HG03354 (cell line): ENCODE measurements at regions not wholly inside any gene's neighbourhood (a gene's known extent, or its start where the extent isn't known, plus 50 kb on each side); places are given as distances from the start of the nearest gene placed in this dataset.
"Not testable (repeated sequence)": the region's sequence is repeated elsewhere in the genome, so short reads cannot be mapped to it uniquely, and the experiment has no call there.

ENCODE experiments used
- ATAC-seq: cut with Tn5 transposase; IDR thresholded peaks from one replicate; pipeline ENCODE4 v1.9.1; 2021; ENCODE audit warnings: mild to moderate bottlenecking; ENCODE audit not compliant: unreplicated experiment, poor library complexity, severe bottlenecking

DNA sequence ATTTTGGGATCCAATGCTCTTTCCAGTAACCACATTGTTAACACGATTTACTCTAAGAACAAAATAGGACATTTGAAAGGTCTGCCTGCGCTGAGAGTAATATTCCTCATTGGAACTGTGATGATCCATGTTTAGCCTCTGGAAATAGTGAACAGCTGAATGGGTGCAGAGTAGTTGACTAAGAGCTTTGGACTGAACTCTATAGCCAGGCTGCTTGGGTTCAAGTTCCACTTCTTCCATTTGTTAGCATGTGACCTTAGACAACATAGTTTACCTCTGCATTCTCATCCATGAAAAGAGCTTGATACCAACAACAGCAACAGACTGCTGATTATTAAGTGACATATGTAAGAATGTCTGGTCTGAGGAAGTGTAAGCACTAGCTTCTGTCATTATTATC is 128.3 kb upstream of the MMADHC start:
- no peak for ATAC-seq

DNA sequence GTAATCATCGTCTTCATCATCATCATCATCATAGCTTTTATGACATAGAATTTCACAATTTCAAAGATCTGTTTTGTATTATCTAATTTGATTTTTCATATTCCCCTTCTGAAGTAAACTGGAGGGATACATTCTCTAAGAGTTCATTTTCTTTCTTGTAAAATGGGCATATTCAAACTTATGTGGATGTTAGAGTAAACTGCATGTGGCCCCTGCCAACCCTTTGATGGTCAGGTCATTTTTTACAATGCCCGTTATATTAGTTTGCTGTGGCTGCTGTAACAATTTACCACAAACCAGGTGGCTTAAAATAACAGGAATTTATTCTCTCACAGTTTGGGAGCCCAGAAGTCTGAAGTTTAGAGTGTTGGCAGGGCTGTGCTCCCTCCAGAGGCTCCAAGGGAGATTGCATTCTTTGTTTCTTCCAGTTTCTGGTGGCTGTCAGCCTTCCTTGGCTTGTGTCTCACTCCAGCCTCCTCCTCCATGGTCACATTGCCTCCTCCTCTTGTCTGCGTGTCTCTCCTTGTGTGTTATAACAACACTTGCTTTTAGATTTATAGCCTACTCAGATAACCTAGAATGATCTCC is 127.5 kb upstream of the MMADHC start:
- ATAC-seq = no peak

DNA sequence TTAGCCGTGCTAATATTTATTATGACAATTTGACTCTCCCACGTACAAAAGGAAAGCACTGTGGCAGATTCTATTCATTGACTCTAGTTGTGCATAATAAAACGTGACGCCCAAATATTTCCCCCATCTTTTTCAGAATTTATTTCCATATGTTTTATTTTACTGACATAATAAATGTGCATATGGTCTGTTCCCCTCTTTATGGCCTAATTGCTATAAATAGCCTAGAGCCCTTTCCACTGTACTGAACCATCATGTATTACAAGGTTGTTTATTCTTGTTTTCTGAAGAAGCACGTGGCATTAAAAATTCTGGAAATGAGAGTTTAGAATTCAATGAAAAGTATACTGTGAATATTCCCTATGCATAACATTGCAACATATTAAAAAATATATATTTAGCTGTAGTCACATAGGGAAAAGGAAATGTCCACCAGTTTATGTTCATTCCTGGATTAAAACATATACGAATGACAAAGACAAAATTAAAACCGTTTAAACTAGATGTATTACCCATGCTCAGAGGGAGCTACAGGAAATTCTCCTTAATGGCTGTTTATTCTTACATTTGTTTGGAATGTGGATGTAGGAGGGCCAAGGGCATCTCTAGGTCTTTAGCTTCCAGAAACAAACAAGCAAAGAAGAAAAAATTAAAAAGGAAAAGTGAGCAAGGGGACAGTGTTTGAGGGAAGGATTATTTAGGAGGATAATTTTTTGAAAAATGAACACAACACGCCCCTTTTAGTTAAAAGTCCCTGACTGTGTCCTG is 122.1 kb upstream of the MMADHC start:
- no peak for ATAC-seq

DNA sequence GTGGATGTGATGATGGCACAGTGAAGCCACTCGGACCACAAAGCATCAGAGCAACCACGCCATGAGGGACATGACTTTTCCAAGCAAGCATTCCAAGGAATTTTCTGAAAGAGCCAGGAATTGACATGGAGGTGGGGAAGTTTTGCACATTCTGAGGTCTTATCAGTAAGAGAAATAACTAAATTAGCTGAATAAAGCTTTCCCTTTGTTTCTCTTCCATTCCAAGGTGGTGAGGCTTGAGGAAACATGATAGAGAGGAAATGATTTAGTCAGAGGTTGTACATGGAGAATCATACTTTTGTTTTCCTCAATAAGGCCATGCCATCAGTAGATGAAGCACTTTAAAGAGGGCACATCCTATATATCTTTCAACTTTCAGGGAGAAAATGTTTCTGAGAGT is 115.7 kb upstream of the MMADHC start:
- ATAC-seq = no peak

DNA sequence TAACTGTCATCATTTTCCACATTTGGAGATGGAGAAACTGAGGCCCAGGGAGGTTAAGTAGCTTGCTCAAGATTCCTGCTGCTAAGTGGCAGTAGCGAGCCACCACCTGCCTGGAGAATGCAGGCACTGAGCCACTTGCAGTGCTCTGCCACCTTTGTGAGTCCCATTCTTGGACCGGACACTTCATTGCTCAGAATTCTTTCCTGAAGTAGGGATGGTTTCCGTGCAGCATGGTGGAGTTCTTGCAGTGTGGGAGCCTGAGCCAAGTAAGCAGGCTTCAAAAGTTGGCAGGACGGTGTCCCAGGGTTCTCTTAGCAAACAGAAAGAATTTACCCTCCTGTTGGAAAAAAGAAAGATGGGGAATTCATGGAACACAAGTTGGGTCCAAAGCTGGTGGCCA is 115.0 kb upstream of the MMADHC start:
- ATAC-seq = no peak

DNA sequence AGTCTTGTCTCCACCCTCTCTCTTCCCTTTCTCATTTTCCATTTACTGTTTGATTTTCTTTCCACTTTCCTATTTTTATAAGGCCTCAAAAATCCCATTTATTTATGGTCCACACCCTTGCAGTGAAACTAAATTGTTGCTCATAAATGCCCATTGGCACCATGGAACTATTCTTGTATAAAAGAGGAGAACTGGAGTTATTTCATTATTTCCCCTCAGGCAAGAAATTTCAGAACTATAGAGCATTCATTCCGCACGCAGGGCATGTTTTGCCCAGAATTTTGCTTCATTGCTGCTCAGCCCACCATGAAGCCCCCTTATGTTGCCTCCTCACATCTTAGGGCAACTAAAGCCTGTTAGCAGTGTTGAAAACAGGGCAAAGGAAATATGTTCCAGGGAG is 113.7 kb upstream of the MMADHC start:
- ATAC-seq = no peak

DNA sequence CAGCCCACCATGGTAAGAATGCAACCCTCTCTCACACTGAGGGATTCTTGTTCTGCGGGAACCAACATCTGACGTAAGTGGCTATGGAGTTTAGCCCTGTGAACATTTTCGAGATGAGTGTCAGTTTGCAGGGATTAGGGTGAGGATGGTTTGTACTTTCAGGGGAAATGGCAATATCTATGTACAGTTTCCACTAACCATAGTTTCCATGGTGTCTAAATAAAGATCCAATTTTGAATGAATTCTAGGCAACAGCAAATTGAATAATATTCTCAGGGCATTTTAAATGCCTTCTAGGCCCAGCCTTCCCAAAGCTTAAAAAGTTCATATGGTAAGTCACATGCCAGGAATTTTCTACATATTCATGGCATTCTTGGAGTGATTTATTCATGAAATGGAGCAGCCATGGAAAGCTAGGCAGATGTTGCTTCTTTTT is 105.4 kb upstream of the MMADHC start:
- no peak for ATAC-seq

DNA sequence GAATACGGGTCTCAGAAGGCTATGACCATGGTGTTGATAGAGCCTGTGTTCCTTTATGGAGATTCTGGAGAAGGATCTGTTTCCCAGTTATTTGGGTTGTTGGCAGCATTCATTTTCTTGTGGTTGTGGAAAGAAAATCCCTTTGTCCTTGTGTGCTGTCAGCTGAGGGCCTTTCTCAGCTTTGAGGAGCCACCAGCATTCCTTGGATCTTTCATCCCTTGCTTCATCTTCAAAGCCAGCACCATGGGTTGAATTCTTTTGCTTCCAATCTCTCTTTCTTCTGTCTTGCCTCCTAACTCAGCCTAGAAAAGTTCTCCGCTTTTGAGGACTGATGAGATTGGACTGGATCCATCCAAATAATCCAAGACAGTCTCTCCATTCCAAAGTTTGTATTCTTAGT is 103.2 kb upstream of the MMADHC start:
- ATAC-seq = no peak

DNA sequence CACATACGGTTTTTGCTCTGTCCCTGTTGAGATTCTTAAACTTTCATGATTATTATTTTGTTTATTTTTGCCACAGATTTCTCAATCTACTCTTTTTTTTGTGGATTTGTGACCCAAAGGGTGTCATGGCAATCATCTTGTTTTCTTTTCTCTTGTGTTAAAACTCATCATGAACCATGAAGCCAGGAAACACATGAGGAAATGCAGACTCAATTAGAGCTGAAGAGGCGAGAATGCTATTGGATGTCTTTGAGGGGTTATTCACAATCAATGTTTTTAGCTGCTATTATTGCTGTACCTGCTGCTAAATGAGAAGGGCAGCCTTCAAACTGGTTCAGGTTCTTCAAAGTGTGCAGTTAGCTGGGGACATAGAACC is 99.5 kb upstream of the MMADHC start:
- no peak for ATAC-seq

DNA sequence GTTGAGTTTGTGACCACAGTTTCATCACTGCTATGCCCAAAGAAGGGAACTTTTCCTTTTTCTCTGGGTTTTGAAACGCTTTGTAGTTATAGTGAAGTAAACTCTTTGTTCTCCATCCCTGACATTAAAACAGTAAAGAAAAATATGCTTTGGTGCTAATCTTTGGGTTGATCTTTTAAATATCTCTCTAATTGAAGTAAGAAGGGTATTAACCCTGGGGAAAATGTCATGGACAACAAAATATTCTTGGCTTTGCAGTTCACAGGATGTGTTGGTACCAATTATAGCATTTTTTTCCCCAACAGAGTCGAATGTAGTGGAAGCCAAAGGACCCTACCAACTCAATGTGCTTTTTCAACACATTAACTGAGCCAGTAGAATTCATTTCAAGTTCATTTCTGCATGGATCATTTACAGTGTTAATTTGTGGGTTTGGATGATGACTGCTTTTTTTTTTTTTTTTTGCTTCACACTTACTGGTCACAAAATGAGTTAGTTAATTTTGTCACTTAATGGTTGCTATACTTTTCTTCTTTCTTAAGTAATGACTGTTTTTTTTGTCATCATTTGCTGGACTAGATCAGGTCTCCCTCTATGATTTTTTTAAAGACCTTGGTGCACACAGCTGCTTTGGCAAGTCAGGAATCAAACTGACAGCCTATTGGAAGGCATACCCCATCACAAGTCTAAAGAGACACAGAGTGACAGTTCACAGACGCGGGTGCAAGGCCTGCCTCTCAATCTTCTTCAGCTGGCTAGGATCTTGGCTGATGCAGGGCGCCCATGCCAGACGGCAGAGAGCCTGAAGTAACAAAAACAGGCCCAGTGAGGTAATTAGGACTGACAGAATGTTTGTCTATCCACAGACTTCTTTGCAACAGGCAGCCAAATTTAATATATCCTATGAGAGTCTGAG is 98.8 kb upstream of the MMADHC start:
- no peak for ATAC-seq

DNA sequence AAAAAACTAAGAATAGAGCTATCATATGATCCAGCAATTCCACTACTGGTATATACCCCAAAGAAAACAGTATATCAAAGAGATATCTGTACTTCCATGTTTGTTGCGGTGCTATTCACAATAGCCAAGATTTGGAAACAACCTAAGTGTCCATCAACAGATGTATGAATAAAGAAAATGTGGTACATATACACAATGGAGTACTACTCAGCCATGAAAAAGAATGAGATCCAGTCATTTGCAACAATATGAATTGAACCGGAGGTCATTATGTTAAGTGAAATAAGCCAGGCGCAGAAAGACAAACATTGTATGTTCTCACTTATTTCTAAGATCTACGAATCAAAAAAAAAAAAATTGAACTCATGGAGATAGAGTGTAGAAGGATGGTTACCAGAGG is 97.8 kb upstream of the MMADHC start:
- ATAC-seq = not testable (repeated sequence)

DNA sequence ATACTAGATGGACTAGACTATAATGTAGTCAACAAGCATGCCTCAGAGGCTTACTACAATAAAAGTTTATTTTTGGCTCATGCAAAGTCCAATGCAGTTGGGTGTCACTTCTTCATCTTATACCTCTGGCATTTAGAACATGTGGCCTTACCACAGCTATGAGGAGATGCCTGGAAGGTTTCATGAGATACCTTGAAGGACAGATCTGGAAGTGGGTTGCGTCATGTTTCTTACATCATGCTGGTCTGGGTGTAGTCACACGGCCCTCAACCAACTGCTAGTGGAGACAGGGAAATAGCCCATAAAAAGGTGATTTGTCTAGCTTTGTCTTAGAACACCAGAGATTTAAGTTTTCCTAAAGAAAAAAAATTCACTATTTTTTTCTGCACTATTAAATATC is 91.7 kb upstream of the MMADHC start:
- no peak for ATAC-seq

DNA sequence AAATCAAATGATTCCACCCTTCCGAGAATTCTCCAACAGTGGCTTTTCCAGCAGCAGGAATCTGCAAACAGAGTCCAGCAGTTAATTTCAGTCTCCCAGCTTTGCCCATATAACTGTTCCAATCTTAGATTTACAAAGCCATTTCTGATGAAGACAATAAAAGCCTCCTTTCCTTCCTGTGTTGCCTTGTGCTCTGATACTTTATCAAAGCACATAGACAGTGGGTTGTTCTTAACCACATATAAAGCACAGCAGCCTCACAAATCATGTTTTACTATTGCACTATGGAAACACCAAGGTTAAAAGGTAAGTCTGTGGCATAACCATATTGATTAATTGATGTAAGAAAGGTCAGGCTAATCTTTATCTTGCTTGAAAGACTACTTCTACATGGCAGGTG is 89.8 kb upstream of the MMADHC start:
- ATAC-seq = no peak

DNA sequence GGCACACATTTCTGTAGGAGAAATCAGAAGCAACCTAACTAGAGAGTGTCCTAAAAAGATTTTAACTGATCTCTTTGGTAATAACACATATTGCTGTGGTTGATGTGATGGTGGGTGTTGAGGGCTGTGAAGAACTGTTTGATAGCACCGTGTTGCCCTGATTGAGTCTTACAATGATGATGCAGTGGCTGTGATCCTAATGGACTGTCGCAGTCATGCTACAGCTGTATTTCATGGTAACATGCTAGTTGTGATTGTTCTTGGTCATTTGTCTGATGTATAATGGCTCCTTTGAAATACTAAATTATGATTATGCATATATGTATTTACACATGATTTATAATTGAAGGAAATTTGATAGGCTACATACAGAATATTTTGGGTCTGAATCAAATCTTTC is 82.5 kb upstream of the MMADHC start:
- no peak for ATAC-seq

DNA sequence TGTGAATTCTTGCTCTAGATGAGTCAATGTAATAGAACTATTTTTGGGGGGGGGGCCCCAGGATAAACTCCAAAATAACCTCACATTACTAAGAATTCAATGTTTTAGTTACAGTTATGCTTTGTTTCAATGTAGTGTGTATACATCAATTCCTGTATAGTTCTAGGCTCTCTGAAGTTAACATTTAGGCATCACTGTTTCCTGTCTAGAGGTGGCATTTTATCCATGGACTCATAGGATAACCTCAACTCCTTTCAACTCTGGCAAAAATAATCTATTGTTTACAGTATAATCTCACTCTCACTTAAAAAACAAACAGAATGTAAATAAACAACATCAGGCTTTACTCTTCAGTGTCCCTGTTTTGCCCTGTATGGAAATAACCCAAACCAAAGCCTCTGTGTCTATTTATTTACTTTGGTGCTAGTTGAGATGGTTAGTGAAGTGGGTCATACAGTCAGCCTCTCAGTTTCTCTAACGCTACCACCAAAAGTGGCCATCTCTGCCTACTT is 79.3 kb upstream of the MMADHC start:
- no peak for ATAC-seq

DNA sequence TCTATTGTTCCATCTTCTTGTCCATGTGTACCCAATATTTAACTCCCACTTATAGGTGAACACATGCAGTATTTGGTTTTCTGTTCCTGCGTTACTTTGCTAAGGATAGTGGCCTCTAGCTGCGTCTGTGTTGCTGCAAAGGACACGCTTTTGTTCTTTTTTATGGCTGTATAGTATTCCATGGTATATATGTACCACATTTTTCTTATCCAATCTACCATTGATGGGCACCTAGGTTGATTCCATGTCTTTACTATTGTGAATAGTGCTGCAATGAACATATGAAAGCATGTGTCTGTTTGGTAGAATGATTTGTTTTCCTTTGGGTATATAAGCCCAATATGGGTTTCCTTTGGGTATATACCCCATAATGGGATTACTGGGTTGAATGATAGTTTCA is 77.3 kb upstream of the MMADHC start:
- ATAC-seq = no peak

DNA sequence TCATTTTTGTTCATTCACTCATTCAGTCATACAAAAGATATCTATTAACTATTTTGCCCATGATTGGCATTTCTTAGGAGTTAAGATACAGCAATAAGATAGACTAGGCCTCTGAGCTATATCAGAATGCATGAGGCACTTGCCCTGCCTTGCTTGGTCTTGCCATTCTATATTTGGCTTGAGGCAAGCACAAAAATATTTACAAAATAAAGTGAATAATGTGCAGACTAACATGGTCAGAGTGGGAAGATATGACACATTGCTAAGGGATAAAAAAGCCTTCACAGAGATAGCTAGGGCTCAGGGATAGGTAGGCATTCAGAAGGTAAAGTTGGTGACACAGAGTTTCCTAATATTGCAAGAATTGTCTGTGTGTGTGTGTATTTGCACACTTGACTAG is 75.0 kb upstream of the MMADHC start:
- ATAC-seq = no peak

DNA sequence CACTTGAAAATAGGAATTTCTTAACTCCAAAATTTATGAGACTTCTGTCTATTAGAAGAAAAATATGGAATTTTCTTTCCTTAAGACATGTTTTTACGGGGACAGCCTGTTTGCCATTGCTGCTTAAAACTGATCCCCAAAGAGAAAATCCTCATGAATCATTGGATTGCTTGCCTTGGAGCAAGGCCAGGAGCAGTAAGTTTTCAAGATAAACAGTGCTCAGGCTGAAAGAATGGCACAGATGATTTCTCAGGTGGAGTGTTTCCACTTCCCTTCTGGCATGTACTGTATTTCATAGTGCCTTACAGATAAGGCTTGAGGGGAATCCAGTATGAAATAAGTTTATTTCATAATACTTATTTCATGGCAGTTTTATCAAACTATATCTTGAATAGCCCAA is 74.3 kb upstream of the MMADHC start:
- no peak for ATAC-seq

DNA sequence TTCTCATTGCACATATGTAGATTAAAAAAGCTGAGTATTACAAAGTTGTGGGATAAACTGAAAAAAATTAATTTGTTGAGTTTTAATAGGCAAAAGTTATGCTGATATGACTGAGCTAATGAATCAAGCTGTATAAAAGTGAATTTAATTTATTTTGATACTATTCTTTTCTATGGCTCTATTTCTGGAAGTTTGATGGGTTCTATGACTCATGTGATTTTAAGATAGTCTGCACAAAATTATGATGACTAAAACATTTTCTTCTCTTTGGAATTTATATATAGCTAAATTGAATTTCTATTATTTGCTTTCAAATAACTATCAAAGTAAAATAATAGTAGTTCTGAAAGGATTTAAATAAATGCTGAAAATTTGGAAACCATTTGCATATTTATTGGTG is 71.0 kb upstream of the MMADHC start:
- ATAC-seq = no peak

DNA sequence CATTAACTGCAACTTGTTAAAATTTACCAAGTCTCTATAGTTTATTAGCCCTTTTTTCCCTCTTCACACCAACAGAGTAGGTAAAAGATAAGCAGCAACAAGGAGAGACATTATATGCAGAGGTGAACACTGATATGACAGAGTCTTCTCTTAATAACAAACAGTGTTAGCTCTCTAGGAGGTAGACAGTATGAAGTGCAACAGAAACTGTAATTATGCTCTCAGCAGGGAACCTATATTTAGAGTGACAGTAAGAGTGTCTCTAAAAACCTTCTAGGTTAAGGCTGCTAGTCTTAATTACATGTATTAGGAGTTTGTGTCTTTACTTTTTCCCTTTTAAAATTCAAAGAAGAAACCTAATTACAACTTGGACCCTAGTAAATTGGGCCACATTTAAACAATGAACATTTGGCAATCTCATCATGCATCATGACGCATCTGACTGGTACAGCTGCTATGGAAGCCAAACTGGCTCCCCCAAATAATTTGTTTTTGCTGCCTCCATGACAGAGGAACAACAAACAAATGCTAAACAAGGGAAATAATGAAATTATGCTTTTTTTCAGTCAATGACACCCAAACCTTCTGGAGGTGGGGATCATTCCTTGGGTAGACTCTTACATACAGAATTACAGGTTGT is 69.9 kb upstream of the MMADHC start:
- no peak for ATAC-seq
